GM12872 (cell line): ENCODE measurements at regions not wholly inside any gene's neighbourhood (a gene's known extent, or its start where the extent isn't known, plus 50 kb on each side); places are given as distances from the start of the nearest gene placed in this dataset.

Experiments used
- CTCF ChIP-seq: IDR thresholded peaks from 3 replicates; pipeline ENCODE4 v1.5.1; 2011; ENCODE audit warnings: low read depth, mild to moderate bottlenecking, low read length, moderate library complexity; ENCODE audit not compliant: insufficient read depth

- TF ChIP-seq CTCF = no peak
Observed at GRCh38 chr13:44787617-44788016, 201.7 kb downstream of the NUFIP1 start.

- TF ChIP-seq CTCF = no peak
Observed at GRCh38 chr13:44786756-44787155, 202.5 kb downstream of the NUFIP1 start.

- no peak for TF ChIP-seq CTCF
Observed at GRCh38 chr13:44785401-44785800, 203.9 kb downstream of the NUFIP1 start.

GRCh38 chr13:44784708-44785080 lies 204.6 kb downstream of the NUFIP1 start:
- TF ChIP-seq CTCF = no peak

GRCh38 chr13:44783994-44784707 lies 205.1 kb downstream of the NUFIP1 start:
- TF ChIP-seq CTCF = no peak

GRCh38 chr13:44780591-44781280 lies 204.6 kb upstream of the TSC22D1 start:
- TF ChIP-seq CTCF = no peak

GRCh38 chr13:44778761-44779484 lies 202.8 kb upstream of the TSC22D1 start:
- no peak for TF ChIP-seq CTCF
